GM23338 (cell line): ENCODE measurements at regions not wholly inside any gene's neighbourhood (a gene's known extent, or its start where the extent isn't known, plus 50 kb on each side); places are given as distances from the start of the nearest gene placed in this dataset.

Experiments
- ATAC-seq: fragments of 200-7000 bp; cut with Tn5 transposase; 3 replicates; pipeline ENCODE4 v1.9.1; 2020
- DNase-seq: peaks from one replicate; pipeline ENCODE4 v3.0.0-alpha.2; 2015; ENCODE audit warnings: low spot score
- H2AFZ ChIP-seq: fragments of 200-600 bp; sonication (generic); 2 replicates; pipeline ENCODE4 v1.8.0; 2016; ENCODE audit warnings: antibody characterized with exemption, mild to moderate bottlenecking, moderate library complexity
- H3F3A ChIP-seq: fragments of 200-600 bp; sonication (generic); replicated peaks from 2 replicates; pipeline ENCODE4 v1.8.0; 2017; ENCODE audit warnings: antibody characterized with exemption, mixed run types, low read depth
- H3K27ac ChIP-seq: fragments of 200-600 bp; sonication (generic); 2 replicates; pipeline ENCODE4 v1.6.1; 2016; ENCODE audit warnings: low read depth
- H3K27me3 ChIP-seq: fragments of 200-600 bp; sonication (generic); 2 replicates; pipeline ENCODE4 v1.8.0; 2016; ENCODE audit warnings: mild to moderate bottlenecking, mixed run types, moderate library complexity; ENCODE audit not compliant: insufficient read depth
- H3K36me3 ChIP-seq: fragments of 200-600 bp; sonication (generic); 2 replicates; pipeline ENCODE4 v1.8.0; 2016; ENCODE audit warnings: mild to moderate bottlenecking; ENCODE audit not compliant: insufficient read depth
- H3K4me1 ChIP-seq: fragments of 200-600 bp; sonication (generic); 2 replicates; pipeline ENCODE4 v1.8.0; 2016; ENCODE audit warnings: mild to moderate bottlenecking, moderate library complexity; ENCODE audit not compliant: insufficient read depth
- H3K4me2 ChIP-seq: fragments of 200-600 bp; sonication (generic); 2 replicates; pipeline ENCODE4 v1.7.1; 2017; ENCODE audit warnings: mixed run types
- H3K4me3 ChIP-seq: fragments of 200-600 bp; sonication (generic); 2 replicates; pipeline ENCODE4 v1.6.1; 2016; ENCODE audit warnings: mixed run types
- H3K79me2 ChIP-seq: fragments of 200-600 bp; sonication (generic); replicated peaks from 2 replicates; pipeline ENCODE4 v1.8.0; 2017; ENCODE audit warnings: mild to moderate bottlenecking; ENCODE audit not compliant: insufficient read depth
- H3K9me2 ChIP-seq: fragments of 200-600 bp; sonication (generic); 2 replicates; pipeline ENCODE4 v1.8.0; 2017; ENCODE audit not compliant: insufficient read depth
- H4K20me1 ChIP-seq: fragments of 200-600 bp; sonication (generic); replicated peaks from 2 replicates; pipeline ENCODE4 v1.8.0; 2017; ENCODE audit warnings: mild to moderate bottlenecking; ENCODE audit not compliant: insufficient read depth
- H3K27ac Mint-ChIP-seq: 2 replicates; pipeline ENCODE4 v1.8.0; 2020; ENCODE audit warnings: inconsistent platforms, mild to moderate bottlenecking, moderate library complexity, mixed read lengths
- H3K27me3 Mint-ChIP-seq: 3 replicates; pipeline ENCODE4 v1.8.0; 2022; ENCODE audit warnings: low read depth, mild to moderate bottlenecking, moderate library complexity, mixed read lengths, inconsistent platforms; ENCODE audit not compliant: insufficient read depth, poor library complexity
- H3K36me3 Mint-ChIP-seq: 3 replicates; pipeline ENCODE4 v1.8.0; 2021; ENCODE audit warnings: low read depth, mild to moderate bottlenecking, inconsistent platforms, moderate library complexity, mixed read lengths
- H3K4me1 Mint-ChIP-seq: 3 replicates; pipeline ENCODE4 v1.8.0; 2020; ENCODE audit warnings: mild to moderate bottlenecking, inconsistent platforms, mixed read lengths
- H3K4me3 Mint-ChIP-seq: 3 replicates; pipeline ENCODE4 v1.8.0; 2021; ENCODE audit warnings: moderate library complexity, mild to moderate bottlenecking, inconsistent platforms, mixed read lengths
- H3K9me3 Mint-ChIP-seq: 3 replicates; pipeline ENCODE4 v1.8.0; 2020; ENCODE audit warnings: moderate library complexity, mild to moderate bottlenecking, inconsistent platforms, mixed read lengths
- CREB1 ChIP-seq: fragments of 250-450 bp; sonication (Bioruptor Pico); IDR thresholded peaks from 2 replicates; pipeline ENCODE4 v1.5.0; 2020; ENCODE audit warnings: low read depth, mild to moderate bottlenecking, moderate library complexity
- EZH2phosphoT487 ChIP-seq: fragments of 200-600 bp; sonication (generic); IDR thresholded peaks from one replicate; pipeline ENCODE4 v1.8.1; 2018; ENCODE audit warnings: antibody characterized with exemption; ENCODE audit not compliant: unreplicated experiment
- NANOG ChIP-seq: IDR thresholded peaks from 2 replicates; pipeline ENCODE4 v1.6.1; 2016; ENCODE audit warnings: antibody characterized with exemption, borderline replicate concordance
- POLR2AphosphoS5 ChIP-seq: IDR thresholded peaks from 2 replicates; pipeline ENCODE4 v1.6.1; 2016; ENCODE audit warnings: antibody characterized with exemption, low read depth
- STAT1 ChIP-seq: IDR thresholded peaks from one replicate; pipeline ENCODE4 v1.6.1; 2016; ENCODE audit warnings: antibody characterized with exemption; ENCODE audit not compliant: unreplicated experiment
- ZNF114 ChIP-seq: fragments of 250-450 bp; sonication (Bioruptor Pico); IDR thresholded peaks from 2 replicates; pipeline ENCODE4 v1.5.0; 2020; ENCODE audit warnings: mild to moderate bottlenecking, moderate library complexity
- ZNF331 ChIP-seq: fragments of 250-450 bp; sonication (Bioruptor Pico); IDR thresholded peaks from 2 replicates; pipeline ENCODE4 v1.5.0; 2020; ENCODE audit warnings: low read depth, mild to moderate bottlenecking, moderate library complexity
- TF ChIP-seq, protein P1 (sequence below): IDR thresholded peaks from one replicate; pipeline ENCODE4 v1.6.1; 2018; ENCODE audit warnings: antibody characterized with exemption; ENCODE audit not compliant: unreplicated experiment
- TF ChIP-seq, protein P2 (sequence below): fragments of 250-450 bp; sonication (Bioruptor Pico); IDR thresholded peaks from 2 replicates; pipeline ENCODE4 v1.5.0; 2020; ENCODE audit warnings: mild to moderate bottlenecking, moderate library complexity
- TF ChIP-seq, protein P3 (sequence below), 2 experiments: fragments of 200-600 bp in 1 of 2; sonication (generic) in 1 of 2; conservative IDR thresholded peaks; 2 replicates each; pipeline versions ENCODE4 v1.5.1 to v1.6.1; 2016 to 2017; ENCODE audit warnings: antibody characterized with exemption in 2 of 2, low read depth in 2 of 2, mild to moderate bottlenecking in 2 of 2, moderate library complexity in 1 of 2

DNA sequence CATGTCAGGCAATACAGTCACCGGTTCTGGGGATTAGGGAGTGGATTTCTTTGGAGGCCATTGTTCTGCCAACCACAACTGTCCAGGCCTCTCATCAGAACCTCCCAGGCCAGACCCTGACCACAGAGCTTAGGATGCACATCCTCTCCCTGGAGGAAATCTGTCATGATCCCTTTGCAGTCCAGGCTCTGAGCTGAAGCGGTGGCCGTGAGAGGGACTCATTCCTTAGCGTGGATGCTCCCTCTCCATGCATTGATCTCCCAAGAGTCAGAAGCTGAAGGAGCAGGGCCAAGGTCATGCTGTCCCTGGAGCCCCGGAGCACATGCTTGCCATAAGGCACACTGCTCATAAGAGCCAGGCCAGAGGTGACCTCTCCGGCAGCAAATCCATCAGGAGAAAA lies 181.4 kb downstream of the COPRS start (continued):
- TF ChIP-seq, protein P1, sequence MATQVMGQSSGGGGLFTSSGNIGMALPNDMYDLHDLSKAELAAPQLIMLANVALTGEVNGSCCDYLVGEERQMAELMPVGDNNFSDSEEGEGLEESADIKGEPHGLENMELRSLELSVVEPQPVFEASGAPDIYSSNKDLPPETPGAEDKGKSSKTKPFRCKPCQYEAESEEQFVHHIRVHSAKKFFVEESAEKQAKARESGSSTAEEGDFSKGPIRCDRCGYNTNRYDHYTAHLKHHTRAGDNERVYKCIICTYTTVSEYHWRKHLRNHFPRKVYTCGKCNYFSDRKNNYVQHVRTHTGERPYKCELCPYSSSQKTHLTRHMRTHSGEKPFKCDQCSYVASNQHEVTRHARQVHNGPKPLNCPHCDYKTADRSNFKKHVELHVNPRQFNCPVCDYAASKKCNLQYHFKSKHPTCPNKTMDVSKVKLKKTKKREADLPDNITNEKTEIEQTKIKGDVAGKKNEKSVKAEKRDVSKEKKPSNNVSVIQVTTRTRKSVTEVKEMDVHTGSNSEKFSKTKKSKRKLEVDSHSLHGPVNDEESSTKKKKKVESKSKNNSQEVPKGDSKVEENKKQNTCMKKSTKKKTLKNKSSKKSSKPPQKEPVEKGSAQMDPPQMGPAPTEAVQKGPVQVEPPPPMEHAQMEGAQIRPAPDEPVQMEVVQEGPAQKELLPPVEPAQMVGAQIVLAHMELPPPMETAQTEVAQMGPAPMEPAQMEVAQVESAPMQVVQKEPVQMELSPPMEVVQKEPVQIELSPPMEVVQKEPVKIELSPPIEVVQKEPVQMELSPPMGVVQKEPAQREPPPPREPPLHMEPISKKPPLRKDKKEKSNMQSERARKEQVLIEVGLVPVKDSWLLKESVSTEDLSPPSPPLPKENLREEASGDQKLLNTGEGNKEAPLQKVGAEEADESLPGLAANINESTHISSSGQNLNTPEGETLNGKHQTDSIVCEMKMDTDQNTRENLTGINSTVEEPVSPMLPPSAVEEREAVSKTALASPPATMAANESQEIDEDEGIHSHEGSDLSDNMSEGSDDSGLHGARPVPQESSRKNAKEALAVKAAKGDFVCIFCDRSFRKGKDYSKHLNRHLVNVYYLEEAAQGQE: no peak
- TF ChIP-seq NANOG (no peak), ZNF331 (CRISPR knock-in tag) (no peak), ZNF114 (no peak)

DNA sequence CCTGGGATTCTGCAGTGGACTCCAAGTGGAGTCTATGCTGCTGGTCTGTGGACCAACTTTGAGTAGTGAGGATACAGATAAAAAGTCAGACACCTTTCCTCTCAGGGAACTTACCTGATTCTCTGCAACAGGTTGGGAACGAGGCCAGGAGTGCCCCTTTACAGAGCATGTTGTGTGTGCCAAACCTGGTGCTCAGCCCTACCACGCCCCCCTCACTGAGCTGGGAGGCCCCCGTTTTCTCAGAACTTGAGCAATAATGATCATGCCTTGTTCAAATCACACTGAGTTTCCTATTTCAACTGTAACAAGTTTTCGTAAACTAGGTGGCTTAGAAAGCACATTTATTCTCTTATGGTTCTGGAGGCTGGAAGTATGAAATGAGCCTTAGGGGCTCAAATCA lies 182.0 kb downstream of the COPRS start:
- Histone ChIP-seq H3K36me3 (no peaks in the 10 kb centered on the region), H3K27me3 (no peaks in the 10 kb centered on the region), H3F3A (no peaks in the 10 kb centered on the region), H3K27ac (no peak overlapping the region), H3K9me2 (no peaks in the 10 kb centered on the region), H2AFZ (no peak overlapping the region), H3K79me2 (no peaks in the 10 kb centered on the region), H4K20me1 (no peaks in the 10 kb centered on the region), H3K4me2 (no peak overlapping the region), H3K4me3 (no peak overlapping the region), H3K4me1 (no peaks in the 10 kb centered on the region)
- peaks cover 11% of the 10 kb centered on the region for H3K9me3 Mint-ChIP-seq
- ATAC-seq: no peak
- no peak for DNase-seq
- no peak overlapping the region for H3K27ac Mint-ChIP-seq
- peaks cover 6% of the 10 kb centered on the region for H3K27me3 Mint-ChIP-seq
- H3K4me3 Mint-ChIP-seq: no peak overlapping the region
- H3K36me3 Mint-ChIP-seq: no peaks in the 10 kb centered on the region; the same call in 2 of the 3 replicates
- no peaks in the 10 kb centered on the region; the same call in 2 of the 3 replicates for H3K4me1 Mint-ChIP-seq
- TF ChIP-seq EZH2phosphoT487 (no peak), STAT1 (no peak), NANOG (no peak), CREB1 (no peak), ZNF114 (no peak), POLR2AphosphoS5 (no peak)
- TF ChIP-seq, protein P2, sequence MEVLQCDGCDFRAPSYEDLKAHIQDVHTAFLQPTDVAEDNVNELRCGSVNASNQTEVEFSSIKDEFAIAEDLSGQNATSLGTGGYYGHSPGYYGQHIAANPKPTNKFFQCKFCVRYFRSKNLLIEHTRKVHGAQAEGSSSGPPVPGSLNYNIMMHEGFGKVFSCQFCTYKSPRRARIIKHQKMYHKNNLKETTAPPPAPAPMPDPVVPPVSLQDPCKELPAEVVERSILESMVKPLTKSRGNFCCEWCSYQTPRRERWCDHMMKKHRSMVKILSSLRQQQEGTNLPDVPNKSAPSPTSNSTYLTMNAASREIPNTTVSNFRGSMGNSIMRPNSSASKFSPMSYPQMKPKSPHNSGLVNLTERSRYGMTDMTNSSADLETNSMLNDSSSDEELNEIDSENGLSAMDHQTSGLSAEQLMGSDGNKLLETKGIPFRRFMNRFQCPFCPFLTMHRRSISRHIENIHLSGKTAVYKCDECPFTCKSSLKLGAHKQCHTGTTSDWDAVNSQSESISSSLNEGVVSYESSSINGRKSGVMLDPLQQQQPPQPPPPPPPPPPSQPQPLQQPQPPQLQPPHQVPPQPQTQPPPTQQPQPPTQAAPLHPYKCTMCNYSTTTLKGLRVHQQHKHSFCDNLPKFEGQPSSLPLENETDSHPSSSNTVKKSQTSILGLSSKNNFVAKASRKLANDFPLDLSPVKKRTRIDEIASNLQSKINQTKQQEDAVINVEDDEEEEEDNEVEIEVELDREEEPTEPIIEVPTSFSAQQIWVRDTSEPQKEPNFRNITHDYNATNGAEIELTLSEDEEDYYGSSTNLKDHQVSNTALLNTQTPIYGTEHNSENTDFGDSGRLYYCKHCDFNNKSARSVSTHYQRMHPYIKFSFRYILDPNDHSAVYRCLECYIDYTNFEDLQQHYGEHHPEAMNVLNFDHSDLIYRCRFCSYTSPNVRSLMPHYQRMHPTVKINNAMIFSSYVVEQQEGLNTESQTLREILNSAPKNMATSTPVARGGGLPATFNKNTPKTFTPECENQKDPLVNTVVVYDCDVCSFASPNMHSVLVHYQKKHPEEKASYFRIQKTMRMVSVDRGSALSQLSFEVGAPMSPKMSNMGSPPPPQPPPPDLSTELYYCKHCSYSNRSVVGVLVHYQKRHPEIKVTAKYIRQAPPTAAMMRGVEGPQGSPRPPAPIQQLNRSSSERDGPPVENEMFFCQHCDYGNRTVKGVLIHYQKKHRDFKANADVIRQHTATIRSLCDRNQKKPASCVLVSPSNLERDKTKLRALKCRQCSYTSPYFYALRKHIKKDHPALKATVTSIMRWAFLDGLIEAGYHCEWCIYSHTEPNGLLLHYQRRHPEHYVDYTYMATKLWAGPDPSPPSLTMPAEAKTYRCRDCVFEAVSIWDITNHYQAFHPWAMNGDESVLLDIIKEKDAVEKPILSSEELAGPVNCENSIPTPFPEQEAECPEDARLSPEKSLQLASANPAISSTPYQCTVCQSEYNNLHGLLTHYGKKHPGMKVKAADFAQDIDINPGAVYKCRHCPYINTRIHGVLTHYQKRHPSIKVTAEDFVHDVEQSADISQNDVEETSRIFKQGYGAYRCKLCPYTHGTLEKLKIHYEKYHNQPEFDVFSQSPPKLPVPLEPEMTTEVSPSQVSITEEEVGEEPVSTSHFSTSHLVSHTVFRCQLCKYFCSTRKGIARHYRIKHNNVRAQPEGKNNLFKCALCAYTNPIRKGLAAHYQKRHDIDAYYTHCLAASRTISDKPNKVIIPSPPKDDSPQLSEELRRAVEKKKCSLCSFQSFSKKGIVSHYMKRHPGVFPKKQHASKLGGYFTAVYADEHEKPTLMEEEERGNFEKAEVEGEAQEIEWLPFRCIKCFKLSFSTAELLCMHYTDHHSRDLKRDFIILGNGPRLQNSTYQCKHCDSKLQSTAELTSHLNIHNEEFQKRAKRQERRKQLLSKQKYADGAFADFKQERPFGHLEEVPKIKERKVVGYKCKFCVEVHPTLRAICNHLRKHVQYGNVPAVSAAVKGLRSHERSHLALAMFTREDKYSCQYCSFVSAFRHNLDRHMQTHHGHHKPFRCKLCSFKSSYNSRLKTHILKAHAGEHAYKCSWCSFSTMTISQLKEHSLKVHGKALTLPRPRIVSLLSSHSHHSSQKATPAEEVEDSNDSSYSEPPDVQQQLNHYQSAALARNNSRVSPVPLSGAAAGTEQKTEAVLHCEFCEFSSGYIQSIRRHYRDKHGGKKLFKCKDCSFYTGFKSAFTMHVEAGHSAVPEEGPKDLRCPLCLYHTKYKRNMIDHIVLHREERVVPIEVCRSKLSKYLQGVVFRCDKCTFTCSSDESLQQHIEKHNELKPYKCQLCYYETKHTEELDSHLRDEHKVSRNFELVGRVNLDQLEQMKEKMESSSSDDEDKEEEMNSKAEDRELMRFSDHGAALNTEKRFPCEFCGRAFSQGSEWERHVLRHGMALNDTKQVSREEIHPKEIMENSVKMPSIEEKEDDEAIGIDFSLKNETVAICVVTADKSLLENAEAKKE (CRISPR knock-in tag): no peak
- TF ChIP-seq, protein P3, sequence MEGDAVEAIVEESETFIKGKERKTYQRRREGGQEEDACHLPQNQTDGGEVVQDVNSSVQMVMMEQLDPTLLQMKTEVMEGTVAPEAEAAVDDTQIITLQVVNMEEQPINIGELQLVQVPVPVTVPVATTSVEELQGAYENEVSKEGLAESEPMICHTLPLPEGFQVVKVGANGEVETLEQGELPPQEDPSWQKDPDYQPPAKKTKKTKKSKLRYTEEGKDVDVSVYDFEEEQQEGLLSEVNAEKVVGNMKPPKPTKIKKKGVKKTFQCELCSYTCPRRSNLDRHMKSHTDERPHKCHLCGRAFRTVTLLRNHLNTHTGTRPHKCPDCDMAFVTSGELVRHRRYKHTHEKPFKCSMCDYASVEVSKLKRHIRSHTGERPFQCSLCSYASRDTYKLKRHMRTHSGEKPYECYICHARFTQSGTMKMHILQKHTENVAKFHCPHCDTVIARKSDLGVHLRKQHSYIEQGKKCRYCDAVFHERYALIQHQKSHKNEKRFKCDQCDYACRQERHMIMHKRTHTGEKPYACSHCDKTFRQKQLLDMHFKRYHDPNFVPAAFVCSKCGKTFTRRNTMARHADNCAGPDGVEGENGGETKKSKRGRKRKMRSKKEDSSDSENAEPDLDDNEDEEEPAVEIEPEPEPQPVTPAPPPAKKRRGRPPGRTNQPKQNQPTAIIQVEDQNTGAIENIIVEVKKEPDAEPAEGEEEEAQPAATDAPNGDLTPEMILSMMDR (conservative IDR thresholded peaks at IDR 0.05; ENCODE audit: low read depth in 2 of 2): no peak
- TF ChIP-seq, protein P1: no peak
